Astrocyte (in vitro differentiated cells and primary cell): ENCODE measurements at regions not wholly inside any gene's neighbourhood (a gene's known extent, or its start where the extent isn't known, plus 50 kb on each side); places are given as distances from the start of the nearest gene placed in this dataset.

Experiments used
- CTCF ChIP-seq: IDR thresholded peaks from 2 replicates; pipeline ENCODE4 v1.5.1; 2011; ENCODE audit warnings: low read depth, mild to moderate bottlenecking, inconsistent platforms, low read length, moderate library complexity; ENCODE audit not compliant: insufficient read depth
- EZH2 ChIP-seq: IDR thresholded peaks from 2 replicates; pipeline ENCODE4 v1.6.1; 2012; ENCODE audit warnings: mild to moderate bottlenecking, low read length, inconsistent platforms; ENCODE audit not compliant: insufficient read depth

GRCh38 chr1:23615852-23616251 lies 56.6 kb upstream of the ID3 start:
- TF ChIP-seq CTCF (no peak), EZH2 (no peak)
